Mesenchymal stem cell (in vitro differentiated cells and primary cell): ENCODE measurements at regions not wholly inside any gene's neighbourhood (a gene's known extent, or its start where the extent isn't known, plus 50 kb on each side); places are given as distances from the start of the nearest gene placed in this dataset.
A peak's percentile ranks its signal among the peaks of the same experiment; 100 is the strongest.

Experiments used
- DNase-seq: peaks from one replicate; pipeline ENCODE4 v3.0.0-alpha.2; 2013
- H2AFZ ChIP-seq: one replicate; pipeline ENCODE4 v1.6.1; 2013; ENCODE audit warnings: low read depth, mild to moderate bottlenecking, control low read depth, inconsistent platforms, low read length, moderate library complexity
- H2AK5ac ChIP-seq: 2 replicates; pipeline ENCODE4 v1.6.1; 2013; ENCODE audit warnings: low read length, moderate library complexity, mild to moderate bottlenecking, inconsistent platforms; ENCODE audit not compliant: severe bottlenecking
- H2BK120ac ChIP-seq: one replicate; pipeline ENCODE4 v1.6.1; 2013; ENCODE audit warnings: low read depth, mild to moderate bottlenecking, inconsistent platforms, low read length, moderate library complexity
- H2BK12ac ChIP-seq, 2 experiments: one replicate each; pipeline ENCODE4 v1.6.1; 2013; ENCODE audit warnings: inconsistent platforms in 2 of 2, low read length in 2 of 2, mild to moderate bottlenecking in 2 of 2, moderate library complexity in 2 of 2, control low read depth in 1 of 2
- H2BK15ac ChIP-seq: one replicate; pipeline ENCODE4 v1.6.1; 2013; ENCODE audit warnings: mild to moderate bottlenecking, low read depth, inconsistent platforms; ENCODE audit not compliant: poor library complexity, severe bottlenecking
- H2BK5ac ChIP-seq: 2 replicates; pipeline ENCODE4 v1.6.1; 2013; ENCODE audit warnings: low read depth, mild to moderate bottlenecking, low read length, control low read depth, inconsistent platforms; ENCODE audit not compliant: poor library complexity, severe bottlenecking
- H3K14ac ChIP-seq, 2 experiments: one replicate each; pipeline ENCODE4 v1.6.1; 2013; ENCODE audit warnings: inconsistent platforms in 2 of 2, low read length in 2 of 2, control low read depth in 1 of 2, mild to moderate bottlenecking in 1 of 2, moderate library complexity in 1 of 2
- H3K18ac ChIP-seq, 2 experiments: one replicate each; pipeline ENCODE4 v1.6.1; 2013; ENCODE audit warnings: inconsistent platforms in 2 of 2, low read length in 2 of 2, control low read depth in 1 of 2, low read depth in 1 of 2, mild to moderate bottlenecking in 1 of 2
- H3K23ac ChIP-seq, 2 experiments: one replicate each; pipeline ENCODE4 v1.6.1; 2013; ENCODE audit warnings: inconsistent platforms in 2 of 2, low read length in 2 of 2, mild to moderate bottlenecking in 2 of 2, moderate library complexity in 2 of 2, control low read depth in 1 of 2
- H3K27ac ChIP-seq: 2 replicates; pipeline ENCODE4 v1.5.1; 2013; ENCODE audit warnings: mild to moderate bottlenecking, moderate library complexity, low read length, control low read depth, inconsistent platforms; ENCODE audit not compliant: poor library complexity, severe bottlenecking
- H3K27me3 ChIP-seq, 2 experiments: 2 replicates each; pipeline versions ENCODE4 v1.6.1 to v1.7.0; 2013; ENCODE audit warnings: low read length in 2 of 2, mild to moderate bottlenecking in 2 of 2, moderate library complexity in 2 of 2, control low read depth in 1 of 2, inconsistent platforms in 1 of 2; ENCODE audit not compliant: control insufficient read depth in 1 of 2, insufficient read depth in 1 of 2
- H3K36me3 ChIP-seq, 2 experiments: 2 replicates each; pipeline versions ENCODE4 v1.6.1 to v1.7.0; 2013; ENCODE audit warnings: low read length in 2 of 2, control low read depth in 1 of 2, inconsistent platforms in 1 of 2, low read depth in 1 of 2, mild to moderate bottlenecking in 1 of 2; ENCODE audit not compliant: insufficient read depth in 2 of 2, control insufficient read depth in 1 of 2
- H3K4ac ChIP-seq, 2 experiments: one replicate each; pipeline ENCODE4 v1.6.1; 2013; ENCODE audit warnings: inconsistent platforms in 2 of 2, low read length in 2 of 2, mild to moderate bottlenecking in 2 of 2, moderate library complexity in 2 of 2, control low read depth in 1 of 2, low read depth in 1 of 2
- H3K4me1 ChIP-seq: 2 replicates; pipeline ENCODE4 v1.6.1; 2013; ENCODE audit warnings: low read depth, low read length, control low read depth; ENCODE audit not compliant: control insufficient read depth, insufficient read depth
- H3K4me2 ChIP-seq: 2 replicates; pipeline ENCODE4 v1.6.1; 2013; ENCODE audit warnings: low read length, mild to moderate bottlenecking, inconsistent platforms; ENCODE audit not compliant: poor library complexity, severe bottlenecking
- H3K4me3 ChIP-seq, 2 experiments: 2 replicates each; pipeline versions ENCODE4 v1.5.1 to v1.7.0; 2013; ENCODE audit warnings: low read length in 2 of 2, mild to moderate bottlenecking in 2 of 2, control low read depth in 1 of 2, low read depth in 1 of 2; ENCODE audit not compliant: insufficient read depth in 1 of 2
- H3K79me1 ChIP-seq: replicated peaks from 2 replicates; pipeline ENCODE4 v1.6.1; 2013; ENCODE audit warnings: mild to moderate bottlenecking, control low read depth, low read length, inconsistent platforms; ENCODE audit not compliant: poor library complexity, severe bottlenecking
- H3K9ac ChIP-seq: 2 replicates; pipeline ENCODE4 v1.7.0; 2013; ENCODE audit warnings: mild to moderate bottlenecking, low read length, moderate library complexity
- H3K9me3 ChIP-seq: 2 replicates; pipeline ENCODE4 v1.7.0; 2013; ENCODE audit warnings: mild to moderate bottlenecking, low read length; ENCODE audit not compliant: control insufficient read depth
- H4K8ac ChIP-seq: one replicate; pipeline ENCODE4 v1.6.1; 2013; ENCODE audit warnings: inconsistent platforms, mild to moderate bottlenecking, low read length, moderate library complexity
- H4K91ac ChIP-seq: one replicate; pipeline ENCODE4 v1.6.1; 2013; ENCODE audit warnings: mild to moderate bottlenecking, low read length, inconsistent platforms
- WGBS: methylation state at CpG from one replicate; pipeline ENCODE4 v1.1.7; 2013; ENCODE audit warnings: mixed read lengths; 5-methylcytosine and 5-hydroxymethylcytosine counted together

- Histone ChIP-seq H3K4ac (no peak overlapping the region), H3K4me2 (no peak overlapping the region), H3K27ac (no peak overlapping the region), H2AK5ac (no peak overlapping the region), H3K36me3 (no peaks in the 10 kb centered on the region), H3K9ac (no peak overlapping the region), H2AFZ (no peak overlapping the region), H3K79me1 (no peaks in the 10 kb centered on the region), H2BK12ac (no peak overlapping the region), H2BK15ac (no peak overlapping the region), H2BK5ac (no peak overlapping the region), H3K23ac (no peak overlapping the region), H3K18ac (no peak overlapping the region), H3K27me3 (no peaks in the 10 kb centered on the region), H3K9me3 (no peaks in the 10 kb centered on the region), H3K4me1 (peaks cover 3% of the 10 kb centered on the region), H4K91ac (no peak overlapping the region), H3K4me3 (no peak overlapping the region), H3K14ac (no peak overlapping the region), H4K8ac (no peak overlapping the region), H2BK120ac (no peak overlapping the region)
- no peak for DNase-seq
- 48% methylated on average over 3 of the region's 4 CpGs for WGBS
Measured at GRCh38 chr2:58535990-58536389, 294.9 kb upstream of the FANCL start.

- H3K4me2 ChIP-seq = no peak overlapping the region
- H2BK15ac ChIP-seq = no peak overlapping the region
- no peak overlapping the region for H4K8ac ChIP-seq
- no peaks in the 10 kb centered on the region for H3K27me3 ChIP-seq
- H3K9ac ChIP-seq = no peak overlapping the region
- H2AFZ ChIP-seq = no peak overlapping the region
- no peak overlapping the region for H2BK12ac ChIP-seq
- H3K18ac ChIP-seq = no peak overlapping the region
- no peak overlapping the region for H3K27ac ChIP-seq
- H3K79me1 ChIP-seq = no peaks in the 10 kb centered on the region
- H3K23ac ChIP-seq = no peak overlapping the region
- DNase-seq = no peak
- no peak overlapping the region for H2BK120ac ChIP-seq
- H2AK5ac ChIP-seq = no peak overlapping the region
- WGBS = 17% methylated on average over 1 of the region's 1 CpG
- H3K4ac ChIP-seq = no peak overlapping the region
- peak overlapping the region in 1 of 2 experiments; percentile 70 for H3K14ac ChIP-seq
- no peaks in the 10 kb centered on the region for H3K9me3 ChIP-seq
- no peak overlapping the region for H4K91ac ChIP-seq
- H3K4me1 ChIP-seq = peaks cover 3% of the 10 kb centered on the region
- H3K4me3 ChIP-seq = no peak overlapping the region
- no peak overlapping the region for H2BK5ac ChIP-seq
- no peaks in the 10 kb centered on the region for H3K36me3 ChIP-seq
Measured at GRCh38 chr2:58535182-58535581, 294.1 kb upstream of the FANCL start.

DNA sequence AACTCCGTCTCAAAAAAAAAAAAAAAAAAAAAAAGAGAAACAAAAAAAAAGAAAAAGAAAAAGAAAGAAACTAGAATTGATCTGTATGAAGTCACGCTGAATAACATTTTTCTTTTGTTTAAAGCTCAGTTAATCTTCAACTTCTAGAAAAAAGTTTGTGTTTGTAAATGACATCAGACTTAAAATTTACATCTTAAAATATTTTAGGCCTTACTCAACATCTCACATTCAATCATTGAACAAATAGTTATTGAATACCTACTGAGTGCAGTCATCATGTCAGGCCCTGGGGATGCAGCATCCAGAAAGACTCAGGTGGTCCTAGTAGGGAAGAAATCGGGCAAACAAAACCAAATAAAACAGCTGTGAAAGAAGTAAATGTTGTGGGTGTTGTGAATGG, 292.3 kb upstream of the FANCL start:
- DNase-seq = no peak
- H3K27ac ChIP-seq = no peak overlapping the region
- no peak overlapping the region for H2AK5ac ChIP-seq
- peaks cover 3% of the 10 kb centered on the region for H3K4me1 ChIP-seq
- no peak overlapping the region for H3K9ac ChIP-seq
- H3K23ac ChIP-seq = no peak overlapping the region
- no peak overlapping the region for H2BK120ac ChIP-seq
- H2BK12ac ChIP-seq = no peak overlapping the region
- H3K14ac ChIP-seq = no peak overlapping the region
- H3K27me3 ChIP-seq = no peaks in the 10 kb centered on the region
- no peak overlapping the region for H4K8ac ChIP-seq
- H4K91ac ChIP-seq = no peak overlapping the region
- no peaks in the 10 kb centered on the region for H3K9me3 ChIP-seq
- H3K18ac ChIP-seq = no peak overlapping the region
- no peak overlapping the region for H2AFZ ChIP-seq
- no peaks in the 10 kb centered on the region for H3K36me3 ChIP-seq
- no peak overlapping the region for H2BK5ac ChIP-seq
- no peak overlapping the region for H3K4me3 ChIP-seq
- no peak overlapping the region for H3K4ac ChIP-seq
- H3K79me1 ChIP-seq = no peaks in the 10 kb centered on the region
- no peak overlapping the region for H2BK15ac ChIP-seq
- no peak overlapping the region for H3K4me2 ChIP-seq
- 55% methylated on average over 1 of the region's 3 CpGs for WGBS

GRCh38 chr2:58532641-58533040, 291.5 kb upstream of the FANCL start:
- no peak overlapping the region for H2BK5ac ChIP-seq
- WGBS = 100% methylated on average over 3 of the region's 3 CpGs
- H2AFZ ChIP-seq = no peak overlapping the region
- H4K8ac ChIP-seq = no peak overlapping the region
- H3K4ac ChIP-seq = no peak overlapping the region
- no peak overlapping the region for H3K4me2 ChIP-seq
- no peak overlapping the region for H2AK5ac ChIP-seq
- no peaks in the 10 kb centered on the region for H3K27me3 ChIP-seq
- no peak overlapping the region for H3K23ac ChIP-seq
- no peak overlapping the region for H3K14ac ChIP-seq
- no peak overlapping the region for H3K27ac ChIP-seq
- no peak overlapping the region for H4K91ac ChIP-seq
- no peaks in the 10 kb centered on the region for H3K79me1 ChIP-seq
- no peak overlapping the region for H3K18ac ChIP-seq
- H3K4me1 ChIP-seq = peaks cover 3% of the 10 kb centered on the region
- H3K36me3 ChIP-seq = no peaks in the 10 kb centered on the region
- no peaks in the 10 kb centered on the region for H3K9me3 ChIP-seq
- no peak overlapping the region for H2BK12ac ChIP-seq
- H2BK120ac ChIP-seq = no peak overlapping the region
- DNase-seq = no peak
- H2BK15ac ChIP-seq = no peak overlapping the region
- H3K9ac ChIP-seq = no peak overlapping the region
- no peak overlapping the region for H3K4me3 ChIP-seq
